GM21786 (cell line): ENCODE measurements at regions not wholly inside any gene's neighbourhood (a gene's known extent, or its start where the extent isn't known, plus 50 kb on each side); places are given as distances from the start of the nearest gene placed in this dataset.
"Not testable (repeated sequence)": the region's sequence is repeated elsewhere in the genome, so short reads cannot be mapped to it uniquely, and the experiment has no call there.

ENCODE experiments used
- ATAC-seq: cut with Tn5 transposase; IDR thresholded peaks from one replicate; pipeline ENCODE4 v1.9.1; 2021; ENCODE audit not compliant: unreplicated experiment

DNA sequence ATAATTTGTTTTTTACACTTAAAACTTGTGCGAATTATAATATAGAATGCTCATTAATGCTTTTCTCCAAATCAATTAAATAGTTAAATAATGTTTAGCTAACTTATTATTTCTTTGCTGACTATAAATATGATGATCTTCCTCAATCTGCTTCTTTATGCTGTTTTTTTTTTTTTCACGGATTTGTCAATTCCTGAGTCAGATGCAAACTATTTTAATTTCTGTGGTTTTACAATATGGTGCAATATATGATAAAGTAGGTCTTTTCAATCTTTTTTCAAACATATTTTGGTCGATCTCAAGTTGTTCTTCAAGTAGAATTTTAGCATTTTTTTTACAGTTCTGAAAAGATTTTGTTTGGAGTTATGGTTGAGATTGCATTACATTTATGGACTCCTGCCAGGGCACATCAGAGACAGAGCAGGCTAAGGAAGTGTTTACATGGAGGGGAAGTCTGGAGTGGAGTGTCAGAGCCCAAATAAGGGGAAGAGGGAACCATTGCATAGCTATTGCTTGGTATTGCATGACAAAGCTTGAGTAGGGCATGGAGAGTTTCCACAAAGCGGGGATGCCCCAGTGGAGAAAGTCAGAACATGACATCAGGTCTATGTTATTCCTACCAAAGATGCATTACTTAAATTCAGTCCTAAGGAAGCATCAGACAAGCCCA lies 204.4 kb downstream of the OTUD1 start:
- no peak for ATAC-seq

DNA sequence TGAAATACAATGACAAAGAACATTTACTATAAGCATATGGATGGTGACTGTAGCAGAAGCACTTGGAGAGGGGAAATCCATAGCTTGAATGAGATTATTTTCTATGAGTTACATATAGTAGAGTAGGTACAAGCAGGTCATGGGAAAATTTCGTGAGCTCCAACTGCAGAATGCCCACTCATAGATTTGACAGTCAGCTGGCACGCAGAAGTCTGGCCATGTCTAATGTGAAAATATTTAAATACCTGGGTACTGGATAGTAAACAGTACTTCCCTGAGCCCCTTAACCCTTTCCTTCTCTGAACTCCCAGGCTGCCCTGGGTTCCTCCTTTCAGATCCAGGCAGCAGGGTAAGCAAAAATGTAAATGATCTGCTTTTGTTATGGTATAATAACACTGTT lies 209.7 kb downstream of the OTUD1 start:
- ATAC-seq: no peak

DNA sequence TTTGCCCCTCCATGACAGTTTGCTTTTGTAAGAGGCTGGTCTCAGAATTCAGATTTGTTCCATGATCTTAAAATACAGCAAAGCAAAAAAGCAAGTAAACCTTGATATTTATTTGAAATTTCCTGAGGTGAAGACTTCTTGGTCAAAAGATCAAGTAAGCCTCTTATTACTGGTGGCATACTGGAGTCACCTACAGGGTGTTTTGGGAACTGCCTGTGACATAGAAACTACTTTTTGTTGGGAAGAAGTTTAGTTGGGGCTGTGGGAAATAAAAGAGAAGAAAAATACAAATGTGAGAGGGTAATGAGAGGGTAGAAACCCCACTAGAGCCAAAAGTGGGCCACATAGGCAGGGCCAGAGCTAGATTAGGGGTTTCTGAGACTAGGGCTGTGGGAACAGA lies 217.9 kb downstream of the OTUD1 start:
- ATAC-seq: no peak

- no peak for ATAC-seq
Observed at GRCh38 chr10:23657677-23658076, 218.8 kb downstream of the OTUD1 start.

- not testable (repeated sequence) for ATAC-seq
Observed at GRCh38 chr10:23671866-23672265, 233.0 kb downstream of the OTUD1 start.

- no peak for ATAC-seq
Observed at GRCh38 chr10:23675585-23675984, 236.7 kb downstream of the OTUD1 start.

DNA sequence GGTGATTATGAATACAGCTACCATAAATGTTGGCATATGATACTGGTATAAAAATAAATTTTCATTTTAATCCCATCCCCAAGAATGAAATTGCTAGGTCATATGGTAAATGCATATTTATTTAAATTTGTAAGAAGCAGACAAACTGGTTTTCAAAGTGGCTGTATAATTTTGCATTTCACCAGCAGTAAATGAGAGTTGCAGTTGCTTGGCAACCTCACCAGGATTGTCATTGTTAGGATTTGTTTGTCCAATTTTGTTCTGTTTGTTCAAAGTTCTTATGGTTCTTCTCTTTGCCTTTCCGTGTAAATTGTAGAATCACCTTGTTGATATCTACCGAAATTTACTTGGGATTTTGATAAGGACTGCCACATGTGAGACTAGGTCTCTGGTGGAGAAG lies 237.4 kb downstream of the OTUD1 start:
- ATAC-seq: no peak

GRCh38 chr10:23686722-23687121 lies 247.8 kb downstream of the OTUD1 start:
- no peak for ATAC-seq

DNA sequence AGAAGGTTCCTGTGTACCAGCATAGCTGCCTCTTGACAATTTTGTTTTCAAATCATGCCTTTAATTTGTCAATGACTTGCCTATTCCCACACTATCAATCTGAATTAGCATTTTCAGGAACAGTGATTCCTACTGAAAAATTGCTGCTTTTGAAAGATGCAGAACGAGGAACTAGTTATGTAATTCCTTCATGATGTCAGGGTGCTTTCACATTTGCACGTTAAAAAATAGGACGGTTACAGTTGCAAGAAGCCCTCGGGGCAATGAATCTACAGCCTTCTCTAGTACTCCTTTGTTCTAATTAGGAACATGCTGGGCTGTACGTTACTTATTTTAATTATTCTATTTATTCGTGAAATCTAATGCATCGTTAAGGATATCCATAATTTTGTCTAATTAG lies 253.9 kb downstream of the OTUD1 start:
- no peak for ATAC-seq

DNA sequence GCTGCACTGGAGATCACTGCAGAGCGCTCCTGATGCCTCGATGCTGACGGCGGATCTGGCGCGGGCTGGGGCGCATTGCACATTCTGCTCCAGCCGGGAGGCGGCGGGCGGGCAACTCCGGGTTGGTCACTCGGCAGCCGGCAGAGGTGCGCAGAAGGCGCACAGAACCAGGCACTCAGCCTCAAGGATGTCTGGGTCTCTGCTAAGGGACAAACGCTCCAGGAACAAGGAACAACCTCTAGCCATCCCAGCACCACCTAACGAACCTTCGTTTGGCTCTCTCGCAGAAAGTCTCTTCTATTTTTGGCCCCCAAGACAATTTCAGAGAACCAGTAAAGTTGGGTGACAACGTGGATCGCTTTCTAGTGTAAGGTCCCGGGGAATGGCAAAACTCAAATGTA lies 254.6 kb downstream of the OTUD1 start:
- no peak for ATAC-seq

DNA sequence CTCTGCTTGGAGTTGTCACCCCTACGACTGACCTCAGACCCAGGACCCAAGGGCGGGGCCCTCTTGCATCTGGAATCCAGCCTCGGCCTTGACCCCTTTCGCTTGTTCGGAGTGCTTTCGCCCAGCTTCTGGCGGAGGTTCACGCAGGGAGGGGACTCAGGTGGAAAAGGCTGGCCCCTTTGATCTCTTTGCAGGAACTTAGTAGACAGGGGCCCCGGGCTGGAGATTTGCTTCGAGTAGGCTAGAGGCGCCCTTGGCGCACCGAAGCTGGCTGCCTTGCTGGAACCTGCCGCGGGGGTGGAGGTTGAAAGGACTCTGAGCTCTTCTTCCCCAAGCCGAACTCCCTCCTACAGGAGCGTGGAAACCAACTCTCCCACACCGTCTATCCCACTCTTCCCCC lies 255.1 kb downstream of the OTUD1 start:
- ATAC-seq: no peak

GRCh38 chr10:23694446-23694920 lies 255.6 kb downstream of the OTUD1 start:
- ATAC-seq: no peak

DNA sequence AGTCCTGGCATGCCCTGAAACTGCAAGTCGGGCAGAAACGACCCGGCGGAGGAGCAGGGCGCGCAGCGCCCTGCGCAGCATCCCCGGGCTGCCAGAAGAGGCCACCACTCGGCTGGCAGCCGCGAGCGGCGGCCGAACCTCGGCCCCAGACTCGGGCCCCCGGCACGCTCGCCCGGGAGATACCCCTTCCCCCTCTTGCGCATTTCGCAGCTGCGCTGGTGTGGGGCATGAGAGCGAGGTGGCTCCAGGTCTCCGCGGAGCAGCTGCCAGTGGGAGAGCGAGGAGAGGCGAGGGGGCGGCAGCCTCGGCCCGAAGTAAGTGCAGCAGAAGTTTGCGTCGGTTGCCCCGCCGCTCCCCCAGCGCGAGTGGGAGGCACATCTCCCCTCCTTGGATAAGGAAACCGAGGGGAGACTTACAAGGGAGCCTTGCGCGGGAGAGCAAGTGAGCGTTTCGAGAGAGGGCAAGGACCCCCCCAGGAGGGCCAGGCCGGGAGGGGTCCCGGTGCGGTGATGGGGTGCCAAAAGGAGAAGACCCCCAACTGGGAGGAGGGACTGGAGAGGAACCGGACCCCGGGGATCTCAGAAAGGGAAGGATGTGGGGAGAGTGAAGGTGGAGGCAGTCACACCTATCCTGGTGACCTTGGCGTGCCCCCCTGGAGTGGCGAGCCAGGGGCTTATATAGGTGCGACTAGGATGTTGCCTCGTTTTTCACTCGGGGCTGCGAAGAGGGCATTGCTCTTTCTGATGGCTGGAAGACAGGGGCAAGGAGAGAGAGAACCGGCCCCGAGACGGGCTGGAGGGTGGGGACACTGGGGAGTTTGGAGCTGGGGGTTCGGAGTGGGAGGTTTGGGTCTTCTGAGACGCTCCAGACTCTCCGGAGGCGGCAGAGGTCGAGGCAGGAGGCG lies 256.3 kb downstream of the OTUD1 start:
- no peak for ATAC-seq

DNA sequence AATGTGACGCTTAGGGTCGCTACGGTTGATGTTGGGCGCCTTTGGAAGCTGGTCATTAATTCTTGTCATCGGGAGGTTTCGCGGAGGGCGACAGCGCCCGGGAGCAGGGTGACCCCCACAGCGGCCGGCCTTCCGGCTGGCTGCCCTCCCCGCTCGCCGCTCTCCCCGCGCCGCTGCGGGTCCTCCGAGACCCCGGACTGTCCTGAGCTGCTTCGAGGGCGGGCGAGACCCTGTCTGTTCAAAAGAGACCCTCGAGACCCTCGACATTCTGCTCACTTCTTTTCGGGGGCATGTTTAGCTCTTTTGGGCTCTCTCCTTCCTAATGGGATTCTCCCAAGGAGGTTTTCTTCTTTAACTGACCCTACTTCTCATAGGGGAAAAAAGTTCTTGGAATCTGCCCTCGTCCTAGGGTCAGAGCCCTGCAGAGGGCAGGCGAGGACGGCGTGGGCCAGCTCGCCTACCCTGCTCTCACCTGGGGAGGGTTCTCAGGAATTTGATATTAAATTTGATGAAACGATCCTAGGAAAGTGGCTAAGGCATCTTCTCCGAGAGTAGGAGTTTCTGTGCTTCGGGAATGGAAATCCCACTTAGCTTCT lies 257.0 kb downstream of the OTUD1 start:
- no peak for ATAC-seq

GRCh38 chr10:23696476-23696875 lies 257.6 kb downstream of the OTUD1 start:
- no peak for ATAC-seq

DNA sequence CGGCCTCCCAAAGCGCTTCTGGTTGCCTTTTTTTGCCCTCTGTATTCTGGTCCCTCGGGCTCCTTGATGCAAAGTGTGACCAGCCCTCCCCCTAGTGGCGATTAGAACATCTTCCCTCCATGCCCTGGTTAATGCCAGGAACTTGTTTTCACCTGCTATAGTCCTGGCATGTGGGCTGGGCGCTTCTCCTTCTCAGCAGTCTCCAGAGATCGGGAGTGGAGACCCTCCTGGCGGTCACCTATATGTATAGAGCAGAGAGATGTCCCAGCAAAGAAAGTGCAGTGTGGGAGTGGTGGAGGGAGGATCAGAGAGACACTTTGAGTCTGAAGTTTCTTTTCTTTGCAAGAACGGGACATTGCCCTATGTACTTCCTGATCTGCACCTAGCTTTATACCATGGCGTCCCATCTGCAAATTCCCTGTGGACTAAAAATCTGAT lies 264.1 kb downstream of the OTUD1 start:
- ATAC-seq: peak; percentile 97

- no peak for ATAC-seq
Observed at GRCh38 chr10:23715363-23715762, 276.5 kb downstream of the OTUD1 start.

DNA sequence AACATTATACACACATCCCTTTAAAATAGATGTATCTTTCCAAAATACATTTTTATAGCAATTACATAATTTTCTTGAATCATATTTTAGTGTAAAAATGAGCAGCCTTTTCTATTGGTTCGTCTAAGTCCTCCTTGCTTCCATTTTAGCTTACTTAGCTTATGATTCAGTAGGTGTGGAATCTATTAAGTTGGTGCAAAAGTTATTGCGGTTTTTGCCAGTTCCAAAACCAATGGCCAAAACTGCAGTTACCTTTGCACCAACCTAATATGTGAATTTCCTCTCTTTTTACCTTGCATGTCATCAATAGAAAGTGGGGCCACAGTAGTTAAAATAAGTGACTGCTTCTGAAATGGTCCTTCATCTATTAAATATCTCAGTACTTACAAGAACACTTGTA lies 279.0 kb downstream of the OTUD1 start:
- no peak for ATAC-seq

DNA sequence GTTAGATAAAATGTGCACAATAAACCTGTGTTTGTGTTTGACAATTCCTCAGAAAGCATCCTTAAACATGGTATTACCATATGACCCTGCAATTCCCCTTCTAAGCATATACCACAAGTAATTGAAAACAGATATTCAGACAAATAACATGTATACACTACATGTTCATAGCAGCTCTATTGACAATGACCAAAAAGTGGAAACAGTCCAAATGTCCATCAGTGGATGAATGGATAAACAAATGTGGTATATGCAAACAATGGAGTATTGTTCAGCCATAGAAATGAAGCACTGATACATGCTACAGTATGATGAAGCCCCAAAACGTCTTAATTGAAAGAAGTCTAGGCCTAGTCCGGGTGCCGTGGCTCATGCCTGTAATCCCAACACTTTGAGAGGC lies 280.1 kb downstream of the OTUD1 start:
- no peak for ATAC-seq

- ATAC-seq: no peak
Observed at GRCh38 chr10:23723796-23724195, 284.9 kb downstream of the OTUD1 start.

GRCh38 chr10:23725548-23725947 lies 286.7 kb downstream of the OTUD1 start:
- no peak for ATAC-seq

GRCh38 chr10:23742368-23742767 lies 303.5 kb downstream of the OTUD1 start:
- peak; percentile 98 for ATAC-seq
